SU-DHL-6 (cell line): ENCODE measurements at regions not wholly inside any gene's neighbourhood (a gene's known extent, or its start where the extent isn't known, plus 50 kb on each side); places are given as distances from the start of the nearest gene placed in this dataset.

Experiments used
- H2AFZ ChIP-seq: fragments of 200-600 bp; sonication (generic); 2 replicates; pipeline ENCODE4 v1.6.1; 2014; ENCODE audit warnings: low read depth, mild to moderate bottlenecking, moderate library complexity, mixed read lengths, antibody characterized with exemption, low read length; ENCODE audit not compliant: severe bottlenecking
- H3F3A ChIP-seq: fragments of 200-600 bp; shearing (Covaris generic); 2 replicates; pipeline ENCODE4 v1.6.0; 2016; ENCODE audit warnings: antibody characterized with exemption, mild to moderate bottlenecking; ENCODE audit not compliant: insufficient read depth
- H3K27ac ChIP-seq: fragments of 200-600 bp; sonication (generic); 2 replicates; pipeline ENCODE4 v1.5.1; 2016; ENCODE audit warnings: low read depth, mild to moderate bottlenecking, low read length, moderate library complexity, mixed read lengths
- H3K27me3 ChIP-seq: fragments of 200-600 bp; sonication (generic), shearing (Covaris generic); 2 replicates; pipeline ENCODE4 v1.6.0; 2014; ENCODE audit warnings: mild to moderate bottlenecking, low read length
- H3K36me3 ChIP-seq: fragments of 200-600 bp; sonication (generic); 2 replicates; pipeline ENCODE4 v1.6.1; 2014; ENCODE audit warnings: mild to moderate bottlenecking, low read length, mixed read lengths
- H3K4me2 ChIP-seq: fragments of 300-600, 200-600 bp; shearing (Covaris generic), sonication (generic); 2 replicates; pipeline ENCODE4 v1.6.0; 2014; ENCODE audit warnings: low read length, low read depth, mild to moderate bottlenecking; ENCODE audit not compliant: poor library complexity, severe bottlenecking
- H3K4me3 ChIP-seq: fragments of 200-600 bp; sonication (generic); 2 replicates; pipeline ENCODE4 v1.5.1; 2014; ENCODE audit warnings: antibody characterized with exemption, low read length, mild to moderate bottlenecking, mixed read lengths; ENCODE audit not compliant: insufficient read depth, poor library complexity, severe bottlenecking
- H3K79me2 ChIP-seq: fragments of 200-600 bp; sonication (generic); 2 replicates; pipeline ENCODE4 v1.6.1; 2014; ENCODE audit warnings: mild to moderate bottlenecking, low read length, moderate library complexity; ENCODE audit not compliant: insufficient read depth
- H3K9ac ChIP-seq: fragments of 200-600 bp; sonication (generic); 2 replicates; pipeline ENCODE4 v1.7.0; 2014; ENCODE audit warnings: mild to moderate bottlenecking, low read length
- H3K9me2 ChIP-seq: fragments of 200-600 bp; sonication (generic); replicated peaks from 2 replicates; pipeline ENCODE4 v1.6.1; 2014; ENCODE audit warnings: low read length; ENCODE audit not compliant: insufficient read depth
- H3K9me3 ChIP-seq: fragments of 200-600 bp; sonication (generic); 2 replicates; pipeline ENCODE4 v1.6.1; 2014; ENCODE audit warnings: low read length, mixed read lengths; ENCODE audit not compliant: insufficient read depth
- H4K20me1 ChIP-seq: fragments of 200-600 bp; sonication (generic); 2 replicates; pipeline ENCODE4 v1.6.1; 2014; ENCODE audit warnings: low read depth, mild to moderate bottlenecking, antibody characterized with exemption, low read length, moderate library complexity, mixed read lengths
- EZH2phosphoT487 ChIP-seq: fragments of 200-600 bp; sonication (generic), shearing (Covaris generic); conservative IDR thresholded peaks from 2 replicates; pipeline ENCODE4 v1.6.1; 2018; ENCODE audit warnings: mild to moderate bottlenecking, antibody characterized with exemption, low read length, moderate library complexity, mixed read lengths
- TF ChIP-seq, protein P1 (sequence below): fragments of 200-600 bp; sonication (generic); IDR thresholded peaks from one replicate; pipeline ENCODE4 v1.5.1; 2017; ENCODE audit warnings: antibody characterized with exemption, mild to moderate bottlenecking, low read length, moderate library complexity; ENCODE audit not compliant: insufficient read depth, poor library complexity, severe bottlenecking

DNA sequence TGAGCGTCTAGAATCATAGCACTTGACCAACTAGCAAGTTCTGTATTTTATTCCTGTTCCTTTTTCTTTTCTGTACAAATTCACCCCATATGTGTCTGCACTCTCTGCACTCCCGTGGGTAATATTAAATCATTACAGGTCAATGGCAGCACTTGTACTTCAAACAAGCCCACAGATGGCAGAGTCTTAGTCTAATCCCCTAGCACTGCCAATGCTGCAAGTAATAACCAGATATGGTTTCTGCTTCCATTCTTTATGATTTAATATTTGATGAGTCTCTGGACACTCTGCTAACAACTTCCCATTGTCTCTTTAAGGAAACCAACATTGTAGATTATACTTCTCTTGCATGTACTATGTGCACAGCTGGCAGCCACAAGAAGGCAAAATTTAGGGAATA, 343.8 kb upstream of the CHD1 start:
- no peak overlapping the region for H3K4me3 ChIP-seq
- TF ChIP-seq, protein P1, sequence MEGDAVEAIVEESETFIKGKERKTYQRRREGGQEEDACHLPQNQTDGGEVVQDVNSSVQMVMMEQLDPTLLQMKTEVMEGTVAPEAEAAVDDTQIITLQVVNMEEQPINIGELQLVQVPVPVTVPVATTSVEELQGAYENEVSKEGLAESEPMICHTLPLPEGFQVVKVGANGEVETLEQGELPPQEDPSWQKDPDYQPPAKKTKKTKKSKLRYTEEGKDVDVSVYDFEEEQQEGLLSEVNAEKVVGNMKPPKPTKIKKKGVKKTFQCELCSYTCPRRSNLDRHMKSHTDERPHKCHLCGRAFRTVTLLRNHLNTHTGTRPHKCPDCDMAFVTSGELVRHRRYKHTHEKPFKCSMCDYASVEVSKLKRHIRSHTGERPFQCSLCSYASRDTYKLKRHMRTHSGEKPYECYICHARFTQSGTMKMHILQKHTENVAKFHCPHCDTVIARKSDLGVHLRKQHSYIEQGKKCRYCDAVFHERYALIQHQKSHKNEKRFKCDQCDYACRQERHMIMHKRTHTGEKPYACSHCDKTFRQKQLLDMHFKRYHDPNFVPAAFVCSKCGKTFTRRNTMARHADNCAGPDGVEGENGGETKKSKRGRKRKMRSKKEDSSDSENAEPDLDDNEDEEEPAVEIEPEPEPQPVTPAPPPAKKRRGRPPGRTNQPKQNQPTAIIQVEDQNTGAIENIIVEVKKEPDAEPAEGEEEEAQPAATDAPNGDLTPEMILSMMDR, result no peak
- no peak for TF ChIP-seq EZH2phosphoT487
- no peak overlapping the region for H3K9ac ChIP-seq
- no peak overlapping the region for H3K4me2 ChIP-seq
- H3K9me2 ChIP-seq, result no peaks in the 10 kb centered on the region
- no peaks in the 10 kb centered on the region for H3K36me3 ChIP-seq
- no peak overlapping the region for H2AFZ ChIP-seq
- H4K20me1 ChIP-seq, result no peaks in the 10 kb centered on the region
- no peaks in the 10 kb centered on the region for H3K79me2 ChIP-seq
- no peaks in the 10 kb centered on the region for H3K27me3 ChIP-seq
- H3K9me3 ChIP-seq, result no peaks in the 10 kb centered on the region
- no peak overlapping the region for H3K27ac ChIP-seq
- no peaks in the 10 kb centered on the region for H3F3A ChIP-seq

DNA sequence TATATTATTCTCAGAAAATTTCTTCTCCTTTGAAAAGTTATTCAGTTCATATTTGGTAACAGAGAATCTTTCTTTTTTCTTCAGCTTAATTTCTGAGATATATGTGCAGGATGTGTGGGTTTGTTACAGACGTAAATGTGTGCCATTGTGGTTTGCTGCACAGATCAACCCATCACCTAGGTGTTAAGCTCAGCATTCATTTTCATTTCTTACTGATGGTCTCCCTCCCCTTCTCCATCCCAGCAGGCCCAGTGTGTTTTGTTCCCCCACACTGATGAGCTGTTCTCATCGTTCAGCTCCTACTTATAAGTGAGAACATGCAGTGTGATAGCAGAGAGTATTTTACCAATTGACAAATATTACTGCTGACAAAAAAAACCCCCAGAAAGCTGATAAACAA, 330.0 kb upstream of the CHD1 start:
- Histone ChIP-seq H3K36me3 (no peaks in the 10 kb centered on the region), H3K9me3 (no peaks in the 10 kb centered on the region), H3F3A (no peaks in the 10 kb centered on the region), H3K79me2 (no peaks in the 10 kb centered on the region), H3K9ac (no peak overlapping the region), H3K27me3 (no peaks in the 10 kb centered on the region), H4K20me1 (no peaks in the 10 kb centered on the region), H3K4me3 (no peak overlapping the region), H3K4me2 (no peak overlapping the region), H2AFZ (no peak overlapping the region), H3K9me2 (no peaks in the 10 kb centered on the region), H3K27ac (no peak overlapping the region)
- TF ChIP-seq EZH2phosphoT487, result no peak
- TF ChIP-seq, protein P1, result no peak

DNA sequence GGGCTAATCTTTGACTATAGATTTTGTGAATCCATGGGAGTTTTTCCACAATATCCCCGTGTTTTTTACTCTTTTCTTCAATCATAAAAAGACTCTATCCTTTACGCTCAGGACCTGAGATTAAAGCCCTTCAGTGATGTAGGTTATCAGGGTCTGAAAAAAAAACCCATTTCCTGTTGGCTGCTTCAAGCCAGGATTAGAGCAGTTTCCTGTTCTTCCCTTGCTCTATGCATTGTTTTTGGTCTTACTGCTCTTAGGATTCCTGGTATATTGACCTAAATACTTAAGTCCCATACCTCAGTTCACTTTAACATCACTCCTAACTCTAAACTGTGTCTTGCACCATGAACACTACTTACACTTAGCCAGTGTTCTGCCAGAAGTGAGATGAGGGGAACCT, 319.3 kb upstream of the CHD1 start:
- Histone ChIP-seq H3K9me2 (no peaks in the 10 kb centered on the region), H2AFZ (no peak overlapping the region), H3K4me3 (no peak overlapping the region), H3K9ac (no peak overlapping the region), H3F3A (no peaks in the 10 kb centered on the region), H3K79me2 (no peaks in the 10 kb centered on the region), H3K27ac (no peak overlapping the region), H3K9me3 (no peaks in the 10 kb centered on the region), H3K4me2 (no peak overlapping the region), H3K27me3 (no peaks in the 10 kb centered on the region), H3K36me3 (no peaks in the 10 kb centered on the region), H4K20me1 (no peaks in the 10 kb centered on the region)
- TF ChIP-seq, protein P1, result no peak
- no peak for TF ChIP-seq EZH2phosphoT487

DNA sequence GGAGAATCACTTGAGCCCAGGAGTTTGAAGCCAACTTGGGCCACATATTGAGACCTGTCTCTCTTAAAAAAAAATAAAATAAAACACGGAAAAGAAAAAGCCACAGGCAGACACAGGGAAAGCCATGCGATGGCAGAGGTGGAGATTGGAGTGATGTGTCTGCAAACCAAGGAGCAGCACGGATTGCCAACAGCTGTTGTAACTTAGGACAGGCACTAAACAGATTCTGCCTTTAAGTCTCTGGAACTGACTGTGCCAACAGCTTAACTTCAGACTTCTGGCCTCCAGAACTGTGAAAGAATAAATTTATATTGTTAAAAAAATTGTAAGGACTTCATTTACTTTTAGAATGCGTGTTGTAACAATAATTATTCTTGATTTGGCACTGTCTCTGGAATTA, 318.5 kb upstream of the CHD1 start:
- Histone ChIP-seq H4K20me1 (no peaks in the 10 kb centered on the region), H3K4me2 (no peak overlapping the region), H3K9me3 (no peaks in the 10 kb centered on the region), H2AFZ (no peak overlapping the region), H3K79me2 (no peaks in the 10 kb centered on the region), H3K9ac (no peak overlapping the region), H3K27ac (no peak overlapping the region), H3K9me2 (no peaks in the 10 kb centered on the region), H3K36me3 (no peaks in the 10 kb centered on the region), H3F3A (no peaks in the 10 kb centered on the region), H3K27me3 (no peaks in the 10 kb centered on the region), H3K4me3 (no peak overlapping the region)
- TF ChIP-seq EZH2phosphoT487, result no peak
- TF ChIP-seq, protein P1, result no peak
